HG03521 (cell line): ENCODE measurements at regions not wholly inside any gene's neighbourhood (a gene's known extent, or its start where the extent isn't known, plus 50 kb on each side); places are given as distances from the start of the nearest gene placed in this dataset.
"Not testable (repeated sequence)": the region's sequence is repeated elsewhere in the genome, so short reads cannot be mapped to it uniquely, and the experiment has no call there.

Experiments used
- ATAC-seq: cut with Tn5 transposase; IDR thresholded peaks from one replicate; pipeline ENCODE4 v1.9.1; 2021; ENCODE audit warnings: mild to moderate bottlenecking, moderate library complexity; ENCODE audit not compliant: unreplicated experiment

DNA sequence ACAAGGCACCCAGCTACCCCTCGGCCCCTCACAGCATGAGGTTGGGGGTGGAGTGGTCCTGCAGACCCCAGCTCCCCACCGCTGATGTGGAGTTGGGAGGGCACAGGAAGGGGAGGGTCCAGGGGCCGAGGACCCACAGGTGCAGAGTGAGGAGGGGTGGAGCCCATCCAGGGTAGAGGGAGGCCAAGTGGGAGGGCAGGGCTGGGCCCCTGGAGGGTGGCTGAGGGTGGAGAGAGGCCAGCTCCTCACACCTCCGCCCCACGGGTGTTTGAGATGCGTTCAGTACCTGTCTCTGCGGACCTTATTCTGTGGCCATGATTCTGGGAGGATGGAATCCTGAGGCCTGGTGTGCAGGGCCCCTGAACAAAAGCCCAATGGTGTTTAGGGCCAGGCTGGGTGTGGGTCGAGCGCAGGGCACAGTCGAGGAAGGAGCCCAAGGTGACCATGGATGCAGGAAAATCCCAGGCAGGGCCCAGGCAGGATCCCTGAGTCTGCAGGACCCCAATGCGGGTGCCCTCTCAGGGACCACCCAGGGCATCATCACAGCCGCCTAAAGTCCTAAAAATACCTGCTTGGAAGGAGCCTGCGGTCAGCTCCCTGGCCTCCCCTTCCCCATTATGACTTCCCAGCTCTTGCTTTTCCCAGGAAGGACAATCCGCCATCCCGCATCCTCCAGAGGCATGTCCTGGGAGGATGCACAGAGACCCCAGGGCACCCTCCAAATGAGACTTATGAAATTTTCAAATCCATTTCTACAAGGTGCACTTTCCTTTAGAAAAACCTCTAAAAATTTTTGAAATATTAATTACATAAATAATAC, 377.1 kb upstream of the SFSWAP start:
- ATAC-seq = no peak

DNA sequence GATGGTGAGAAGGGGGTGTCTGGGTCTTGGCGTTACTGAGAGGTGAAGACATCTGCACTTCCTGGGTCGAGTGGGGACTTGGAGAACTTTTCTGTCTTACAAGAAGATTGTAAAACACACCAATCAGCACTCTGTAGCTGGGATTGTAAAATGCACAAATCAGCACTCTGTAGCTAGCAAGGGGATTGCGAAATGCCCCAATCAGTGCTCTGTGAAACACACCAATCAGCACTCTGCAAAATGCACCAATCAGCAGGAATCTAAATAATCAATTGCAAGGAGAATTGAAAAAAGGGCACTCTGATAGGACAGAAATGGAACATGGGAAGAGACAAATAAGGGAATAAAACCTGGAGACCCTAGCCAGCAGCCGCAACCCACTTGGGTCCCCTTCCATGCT, 376.1 kb upstream of the SFSWAP start:
- ATAC-seq = no peak

DNA sequence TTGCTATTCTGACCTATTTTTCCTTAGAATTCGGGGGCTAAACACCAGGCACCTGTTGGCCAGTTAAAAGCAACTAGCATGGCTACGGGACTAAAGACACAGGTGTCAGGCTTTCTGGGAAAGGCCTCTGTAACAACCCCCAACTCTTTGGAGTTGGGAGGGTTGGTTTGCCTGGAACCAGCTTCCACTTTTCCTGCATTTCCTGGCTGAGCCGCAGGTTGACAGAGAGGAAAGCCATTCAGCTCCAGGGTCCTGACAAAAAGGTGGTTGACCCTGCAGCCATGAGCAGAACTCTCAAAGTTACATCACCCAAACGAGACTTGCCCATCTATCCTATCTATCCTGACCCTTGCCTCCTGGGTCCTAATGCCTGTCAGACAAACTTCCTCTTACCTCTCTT, 375.4 kb upstream of the SFSWAP start:
- no peak for ATAC-seq

DNA sequence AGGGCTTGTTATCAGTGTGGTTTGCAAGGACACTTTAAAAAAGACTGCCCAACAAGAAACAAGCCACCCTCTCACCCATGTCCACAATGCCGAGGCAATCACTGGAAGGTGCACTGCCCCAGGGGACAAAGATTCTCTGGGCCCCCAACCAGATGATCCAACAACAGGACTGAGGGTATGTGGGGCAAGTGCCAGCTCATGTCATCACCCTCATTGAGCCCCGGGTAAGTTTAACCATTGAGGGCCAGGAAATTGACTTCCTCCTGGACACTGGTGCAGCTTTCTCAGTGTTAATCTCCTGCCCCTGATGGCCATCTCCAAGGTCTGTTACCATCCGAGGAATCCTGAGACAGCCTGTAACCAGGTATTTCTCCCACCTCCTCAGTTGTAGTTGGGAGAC, 373.0 kb upstream of the SFSWAP start:
- not testable (repeated sequence) for ATAC-seq

DNA sequence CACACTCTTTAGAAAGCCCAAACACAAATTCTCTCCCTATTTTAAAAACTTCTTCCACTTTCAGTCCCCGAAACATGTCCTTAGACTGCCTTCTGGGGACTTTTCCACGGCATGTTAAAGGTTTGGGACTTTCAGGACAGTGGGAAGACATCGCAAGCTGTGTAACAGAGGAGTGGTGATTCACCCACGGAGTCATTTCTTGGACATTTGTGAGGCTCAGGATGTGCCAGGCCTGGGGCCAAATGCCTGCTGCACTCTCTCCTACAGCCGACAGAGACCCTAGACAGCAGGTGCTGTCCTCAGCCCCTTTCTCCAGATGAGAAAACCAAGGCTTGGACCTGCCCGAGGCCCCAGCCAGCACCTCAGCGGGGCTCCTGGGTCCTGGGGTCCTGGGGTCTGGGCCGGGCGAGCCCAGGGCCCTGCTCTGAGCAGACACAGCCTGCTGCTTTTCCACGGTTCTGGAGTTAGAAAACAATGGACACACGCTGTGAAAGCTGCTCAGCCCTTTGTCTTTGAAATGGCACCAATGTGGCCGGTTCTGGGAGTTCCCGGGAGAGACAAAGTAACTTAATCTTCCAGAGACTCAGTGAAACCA, 370.2 kb upstream of the SFSWAP start:
- no peak for ATAC-seq

DNA sequence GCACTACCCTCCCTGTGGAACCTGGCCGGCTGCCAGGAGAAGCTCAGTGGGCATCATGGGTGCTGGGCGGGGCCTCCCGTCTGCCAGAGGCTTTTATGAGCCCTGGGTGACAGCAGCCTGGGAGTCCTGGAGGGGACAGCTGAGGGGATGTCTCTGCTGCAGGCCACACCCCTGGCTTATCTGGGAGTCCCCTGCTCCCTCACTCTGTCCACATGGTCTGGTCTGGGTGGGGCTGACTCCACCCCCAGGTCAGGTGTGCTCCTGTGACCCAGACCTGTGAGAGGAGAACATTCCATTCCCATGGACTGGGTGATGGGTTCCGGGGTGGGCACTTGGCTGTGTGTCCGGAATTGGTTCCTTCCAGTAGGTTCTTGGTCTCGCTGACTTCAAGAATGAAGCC, 369.3 kb upstream of the SFSWAP start:
- ATAC-seq = not testable (repeated sequence)

DNA sequence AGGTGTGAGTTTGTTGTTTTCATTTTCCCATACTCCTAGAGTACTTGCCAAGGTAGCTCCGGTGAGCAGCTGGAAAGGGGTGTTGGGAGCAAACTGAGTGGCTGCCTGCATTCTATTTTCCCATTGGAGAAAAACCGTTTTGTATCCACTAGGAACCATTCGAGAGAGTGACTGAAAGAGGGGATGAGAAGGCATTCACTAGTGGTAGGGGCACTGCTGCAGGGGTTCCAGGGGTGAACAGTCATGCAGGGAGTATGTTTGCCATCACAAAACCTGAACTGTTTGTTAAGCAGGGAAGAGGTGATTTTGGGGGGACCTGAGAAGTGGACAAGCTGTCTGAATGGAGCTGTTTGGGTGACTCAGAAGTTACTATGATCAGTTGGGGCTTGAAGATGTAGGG, 367.5 kb upstream of the SFSWAP start:
- ATAC-seq = not testable (repeated sequence)

DNA sequence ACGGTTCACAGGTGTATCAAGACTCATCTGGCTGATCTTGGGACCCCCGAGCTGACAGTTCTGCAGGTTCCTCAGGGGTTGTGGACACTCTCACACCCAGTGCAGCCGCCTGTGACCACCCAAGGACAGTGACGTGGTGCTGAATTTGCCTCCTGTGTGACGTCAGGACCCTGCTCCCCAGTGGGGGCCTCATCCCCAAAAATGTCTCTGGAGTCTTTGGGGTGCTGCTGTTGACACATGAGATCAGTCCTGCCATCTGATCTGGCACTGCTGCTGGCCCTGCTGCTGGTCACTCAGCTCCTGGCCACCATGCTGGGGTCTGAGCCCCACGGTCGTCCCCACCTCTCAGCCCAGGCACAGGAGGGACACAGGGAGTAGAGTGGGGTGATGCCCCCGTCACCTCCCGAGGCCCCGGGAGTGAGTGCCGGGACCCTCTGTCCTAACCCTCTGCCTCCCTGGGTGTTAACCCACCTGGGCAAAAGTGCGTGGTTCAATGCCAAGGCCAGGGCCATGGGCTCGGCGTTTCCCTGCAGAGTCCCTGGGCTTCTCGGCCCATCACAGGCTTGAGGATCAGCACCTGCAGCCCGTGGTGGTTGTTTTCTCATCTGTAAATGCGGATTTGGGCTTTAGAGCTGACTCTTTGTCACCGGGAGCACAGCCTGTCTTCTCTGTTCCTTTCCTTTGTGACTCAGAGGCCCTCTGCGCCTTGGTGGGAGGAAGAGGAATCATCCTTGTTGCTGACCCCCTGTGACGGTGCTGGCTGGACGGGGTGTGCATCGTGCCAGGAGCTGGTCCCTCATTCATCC, 366.0 kb upstream of the SFSWAP start:
- not testable (repeated sequence) for ATAC-seq

DNA sequence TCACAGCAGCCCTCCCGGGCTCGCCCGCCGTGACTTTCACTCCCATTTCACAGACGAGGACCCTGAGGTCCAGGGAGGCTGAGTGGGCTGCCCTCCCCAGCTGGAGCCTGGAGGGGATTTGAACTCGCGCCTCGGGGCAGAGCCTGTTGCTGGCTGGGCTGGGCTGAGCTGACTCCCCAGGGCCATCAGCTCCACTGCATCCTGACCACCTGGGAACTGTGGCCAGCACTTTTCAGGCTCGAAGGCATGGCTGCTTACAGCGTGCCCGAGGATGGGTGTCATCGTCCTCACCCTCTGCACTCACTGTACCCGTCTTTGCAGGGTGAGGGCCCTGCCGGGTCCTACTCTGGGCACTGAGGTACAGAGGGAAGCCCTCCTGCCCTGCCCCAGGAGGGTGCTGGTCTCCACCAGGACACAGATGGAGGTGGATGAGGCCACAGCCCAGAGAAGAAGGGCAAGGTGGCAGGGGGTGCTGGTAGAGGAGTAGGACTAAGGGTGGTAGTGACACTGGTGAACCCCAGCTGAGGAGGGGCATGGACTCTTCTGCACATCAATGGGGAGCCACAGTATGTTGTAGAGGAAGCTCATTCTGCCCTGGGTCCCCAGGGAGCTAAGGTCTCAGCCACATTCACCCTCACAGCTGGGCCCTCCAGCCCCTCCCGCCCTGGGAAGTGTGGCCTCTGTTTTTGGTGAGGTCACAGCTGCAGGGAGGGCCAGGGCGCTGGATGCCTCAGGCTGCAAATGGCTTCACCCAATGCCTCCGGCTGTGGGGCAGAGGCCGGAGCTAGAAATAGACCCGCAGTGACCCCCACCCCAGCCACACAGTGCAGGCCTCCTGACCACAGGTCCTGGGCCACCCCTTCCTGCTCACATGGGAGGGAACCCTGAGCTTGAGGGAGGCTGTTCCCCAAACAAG, 365.1 kb upstream of the SFSWAP start:
- ATAC-seq = no peak

DNA sequence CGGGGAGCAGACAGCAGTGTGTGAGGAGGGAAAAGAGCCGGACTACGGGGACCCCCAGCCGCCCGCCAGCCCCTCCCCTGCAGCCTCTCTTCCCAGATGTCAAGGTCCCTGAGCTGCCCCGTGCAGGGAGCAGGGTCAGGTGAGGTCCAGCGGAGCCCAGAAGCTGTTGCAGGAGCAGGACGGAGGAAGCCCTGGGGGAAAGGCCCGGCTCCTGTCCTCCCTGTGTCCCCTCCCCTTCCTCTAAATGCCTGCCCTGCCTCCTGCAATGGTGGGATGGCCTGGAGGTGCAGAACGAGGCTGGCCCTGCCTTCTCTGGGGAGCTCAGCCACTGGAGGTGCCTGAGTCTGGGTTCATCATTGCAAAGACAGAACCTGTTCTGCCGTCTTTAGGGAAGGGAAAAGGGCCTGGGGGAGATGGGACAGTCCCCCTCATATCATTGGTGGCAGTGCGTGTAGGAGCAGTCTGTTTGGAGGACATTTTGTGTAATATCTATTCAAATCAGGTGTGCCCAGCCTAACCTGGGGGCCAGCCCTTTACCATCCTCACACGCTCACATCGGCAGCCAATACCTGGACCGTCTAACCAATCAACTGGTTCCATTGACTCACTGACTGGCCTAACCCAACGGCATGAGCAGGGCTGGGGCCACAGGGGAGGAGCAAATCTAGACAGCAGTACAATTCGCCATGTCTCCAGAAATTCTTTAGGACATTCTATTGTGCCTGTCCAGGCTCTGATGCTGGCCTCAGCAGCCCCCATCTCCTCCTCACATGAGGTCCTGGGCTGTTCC, 364.1 kb upstream of the SFSWAP start:
- ATAC-seq = no peak

DNA sequence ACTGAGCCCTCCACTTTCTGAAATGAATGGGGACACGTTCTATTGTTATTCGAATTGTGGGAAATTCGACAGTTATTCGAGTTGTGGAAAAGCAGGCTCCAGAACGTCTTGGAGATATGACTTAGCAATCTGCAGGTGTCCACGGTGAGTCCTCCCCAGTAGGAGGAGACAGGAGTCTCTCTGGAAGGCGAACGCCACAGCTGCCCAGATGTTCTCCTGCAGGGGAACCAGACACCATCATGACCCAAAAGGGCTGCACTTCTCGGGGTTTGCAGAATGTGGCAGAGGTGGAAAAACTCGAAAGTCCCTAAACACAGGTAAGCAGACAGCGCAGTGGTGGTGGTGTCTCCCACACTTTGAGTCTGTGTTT, 363.6 kb upstream of the SFSWAP start:
- ATAC-seq = no peak

DNA sequence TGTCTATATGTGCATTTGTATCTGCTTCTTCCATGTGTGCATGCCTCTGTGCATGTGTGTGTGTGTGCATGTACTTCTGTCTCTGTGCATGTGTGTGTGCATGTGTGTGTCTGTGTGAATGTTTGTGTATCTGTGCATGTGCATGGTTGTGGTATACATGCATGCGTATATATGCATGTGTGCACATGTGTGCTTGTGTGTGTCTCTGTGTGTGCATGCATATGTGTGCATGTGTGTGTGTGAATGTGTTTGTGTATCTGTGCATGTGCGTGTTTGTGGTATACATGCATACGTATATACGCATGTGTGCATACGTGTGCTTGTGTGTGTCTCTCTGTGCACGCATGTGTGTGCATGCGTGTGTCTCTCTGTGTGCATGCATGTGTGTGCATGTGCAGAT, 363.2 kb upstream of the SFSWAP start:
- no peak for ATAC-seq

DNA sequence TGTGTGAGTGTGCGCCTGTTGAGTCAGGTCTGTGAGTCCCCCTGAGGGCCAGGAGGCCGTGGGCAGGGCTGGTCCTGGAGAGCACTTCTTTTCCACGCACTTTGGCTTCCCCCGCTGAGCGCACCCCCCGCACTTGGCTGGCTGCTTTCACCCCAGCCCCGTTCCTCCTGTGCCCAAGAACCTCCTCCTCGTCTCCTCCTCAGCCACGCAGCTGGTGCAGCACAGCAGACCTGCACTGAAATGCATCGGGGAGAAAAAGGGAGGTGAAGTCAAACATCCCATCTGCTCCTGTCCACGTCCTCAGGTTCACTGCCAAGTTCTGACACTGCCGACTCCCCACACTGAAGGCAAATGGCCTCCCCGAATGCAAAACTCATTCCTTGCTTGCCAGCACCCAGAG, 362.7 kb upstream of the SFSWAP start:
- no peak for ATAC-seq

DNA sequence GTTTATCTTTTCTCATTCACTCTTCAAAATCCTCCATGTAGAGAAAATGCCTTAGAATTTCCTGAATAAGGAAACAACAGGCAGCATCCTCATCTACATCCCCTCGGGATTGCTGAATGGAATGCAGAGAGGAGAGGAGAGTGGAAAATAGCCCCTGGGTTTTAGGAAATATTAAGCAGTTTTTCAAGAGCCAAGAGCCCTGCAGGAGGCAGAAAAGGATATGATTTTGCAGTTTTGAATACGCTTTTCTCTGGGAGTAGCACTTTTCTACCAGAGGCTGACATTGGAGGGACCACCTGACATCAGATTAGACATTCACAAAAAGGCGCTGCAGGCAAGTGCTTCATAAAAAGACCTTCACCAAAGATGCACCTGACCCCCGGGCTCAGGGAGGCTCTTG, 362.2 kb upstream of the SFSWAP start:
- ATAC-seq = no peak

DNA sequence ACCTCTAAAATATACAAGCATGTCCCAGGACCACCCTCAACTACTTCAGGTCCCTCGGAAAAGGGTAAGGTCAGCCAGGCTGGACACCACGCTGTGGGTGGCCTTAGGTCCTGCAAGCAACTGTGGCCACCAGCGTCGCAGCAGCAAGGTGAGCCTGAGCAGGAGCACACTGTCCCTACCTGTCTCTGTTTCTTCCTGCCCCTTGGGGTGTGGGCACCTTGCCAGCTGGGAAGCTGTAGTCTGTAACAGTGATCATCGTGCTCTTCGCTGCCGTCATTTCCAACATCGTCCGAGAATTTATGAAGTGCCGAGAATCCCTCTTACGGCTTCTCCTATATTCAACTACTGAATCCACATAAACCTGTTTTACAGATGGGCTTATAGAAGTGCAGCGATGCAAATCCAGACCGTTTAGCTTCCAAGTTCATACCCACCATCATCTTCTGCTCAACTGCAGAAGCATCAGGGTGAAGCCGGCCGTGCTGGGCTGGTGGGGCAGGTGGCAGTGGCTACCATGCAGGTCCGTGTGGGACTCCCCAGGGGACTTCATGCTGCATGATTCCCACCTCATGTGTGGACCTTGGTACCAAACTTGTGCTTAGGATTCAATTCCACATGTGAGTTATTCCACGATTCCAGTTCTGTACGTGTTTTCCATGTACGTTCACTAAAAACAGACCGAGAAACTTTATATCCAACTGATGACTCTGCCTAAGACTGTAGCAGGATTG, 361.3 kb upstream of the SFSWAP start:
- no peak for ATAC-seq

DNA sequence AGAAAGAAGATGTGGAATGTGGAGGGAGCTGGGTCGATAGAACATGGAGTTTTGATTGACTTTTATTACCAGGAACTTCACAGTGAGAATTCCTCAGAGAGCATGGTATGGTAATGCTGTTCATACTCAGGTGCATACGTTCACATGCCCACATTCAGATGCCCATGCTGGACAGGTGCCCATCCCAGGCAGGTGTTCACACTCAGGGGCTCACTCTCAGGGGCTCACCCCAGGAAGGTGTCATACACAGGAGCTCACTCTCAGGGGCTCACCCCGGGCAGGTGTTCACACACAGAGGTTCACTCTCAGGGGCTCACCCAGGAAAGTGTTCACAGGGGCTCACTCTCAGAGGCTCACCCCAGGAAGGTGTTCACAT, 360.0 kb upstream of the SFSWAP start:
- ATAC-seq = no peak

DNA sequence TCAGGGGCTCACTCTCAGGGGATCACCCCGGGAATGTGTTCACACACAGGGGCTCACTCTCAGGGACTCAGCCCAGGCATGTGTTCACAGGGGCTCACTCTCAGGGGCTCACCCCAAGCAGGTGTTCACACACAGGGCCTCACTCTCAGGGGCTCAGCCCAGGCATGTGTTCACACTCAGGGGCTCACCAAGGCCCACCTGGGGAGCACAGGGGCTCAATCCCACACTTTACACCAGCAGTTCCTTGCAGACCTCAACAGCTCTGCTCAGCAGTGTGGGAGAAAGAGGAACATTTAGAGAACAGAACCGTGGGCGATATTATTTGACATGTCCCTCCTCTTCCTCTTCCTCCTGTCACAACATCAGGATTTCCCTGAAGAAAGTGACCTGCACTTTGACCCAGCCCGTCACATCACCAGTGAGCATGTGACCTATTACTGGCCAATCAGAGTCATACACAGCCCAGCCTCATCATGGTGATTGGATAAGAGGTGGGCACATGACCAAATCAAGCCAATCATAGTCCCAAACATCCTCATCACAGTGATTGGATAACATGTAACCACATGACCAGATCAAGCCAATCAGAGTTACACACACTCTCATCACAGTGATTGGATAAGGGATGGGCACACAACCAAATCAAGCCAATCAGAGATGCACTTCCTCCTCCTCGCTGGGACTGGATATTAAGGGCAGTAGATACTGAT, 359.4 kb upstream of the SFSWAP start:
- no peak for ATAC-seq

DNA sequence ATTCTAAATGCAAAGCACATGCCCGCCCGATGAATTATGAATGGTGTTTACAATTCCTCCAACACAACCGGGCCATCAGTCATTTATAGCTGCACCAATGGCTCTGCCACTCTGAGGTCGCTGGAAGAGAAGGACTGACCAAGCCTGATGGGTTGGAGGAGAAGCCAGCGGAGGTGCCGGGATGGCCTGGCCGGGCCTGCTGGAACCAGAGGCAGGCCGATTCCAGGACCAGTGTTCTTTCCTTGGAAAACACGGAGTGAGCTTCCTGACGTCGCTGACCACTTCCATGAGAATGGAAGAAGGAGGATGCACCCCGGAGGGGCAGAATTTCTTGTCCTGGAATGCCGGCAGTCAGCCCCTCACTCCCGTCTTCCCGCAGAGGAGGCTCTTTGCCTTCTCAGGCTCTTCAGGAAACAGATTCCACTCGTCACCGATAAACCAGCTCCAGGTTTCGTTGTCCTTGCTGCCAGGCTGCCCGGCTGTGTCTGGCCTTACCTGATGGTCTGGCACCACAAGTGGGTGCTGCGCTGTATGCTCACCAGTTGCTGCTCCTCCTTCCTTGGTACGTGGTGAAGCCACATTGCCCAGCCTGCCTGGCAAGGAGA, 358.5 kb upstream of the SFSWAP start:
- no peak for ATAC-seq
